Fibroblast of lung (primary cell): ENCODE measurements at regions not wholly inside any gene's neighbourhood (a gene's known extent, or its start where the extent isn't known, plus 50 kb on each side); places are given as distances from the start of the nearest gene placed in this dataset.

Experiments used
- CTCF ChIP-seq, 2 donors: IDR thresholded peaks in 1 of 2; conservative IDR thresholded peaks in 1 of 2; 1 replicate in 1 of 2; 2 replicates in 1 of 2; pipeline ENCODE4 v1.5.1; 2011 to 2012; ENCODE audit warnings: low read length in 2 of 2, control low read depth in 1 of 2, inconsistent platforms in 1 of 2, low read depth in 1 of 2, mild to moderate bottlenecking in 1 of 2
- EZH2 ChIP-seq: IDR thresholded peaks from 2 replicates; pipeline ENCODE4 v1.5.1; 2012; ENCODE audit warnings: low read length, control low read depth, mild to moderate bottlenecking; ENCODE audit errors: missing control alignments

GRCh38 chr3:104519068-104519467, 847.6 kb upstream of the ALCAM start:
- TF ChIP-seq CTCF (conservative IDR thresholded peaks at IDR 0.05 in 1 of 2, IDR thresholded peaks at IDR 0.05 in 1 of 2; ENCODE audit: low read depth in 1 of 2, low read length in 2 of 2) (no peak), EZH2 (no peak)
